Breast epithelium (tissue), 4 donors: ENCODE measurements at regions not wholly inside any gene's neighbourhood (a gene's known extent, or its start where the extent isn't known, plus 50 kb on each side); places are given as distances from the start of the nearest gene placed in this dataset.

Experiments used
- DNase-seq, 2 donors: peaks; one replicate each; pipeline ENCODE4 v3.0.0-alpha.2; 2019; ENCODE audit warnings: low spot score in 2 of 2
- H3K27ac ChIP-seq, 2 donors: fragments of 200-600 bp; sonication (generic) in 1 of 2; one replicate each; pipeline ENCODE4 v1.5.1; 2016 to 2019; ENCODE audit warnings: mild to moderate bottlenecking in 1 of 2
- H3K27me3 ChIP-seq, 2 donors: fragments of 200-600 bp; sonication (generic) in 1 of 2; one replicate each; pipeline versions ENCODE4 v1.5.1 to v1.6.0; 2017 to 2019; ENCODE audit warnings: control low read depth in 1 of 2, mild to moderate bottlenecking in 1 of 2
- H3K36me3 ChIP-seq: fragments of 200-600 bp; one replicate; pipeline ENCODE4 v1.5.1; 2019
- H3K4me1 ChIP-seq, 2 donors: fragments of 200-600 bp; sonication (generic); one replicate each; pipeline ENCODE4 v1.5.1; 2016 to 2019; ENCODE audit warnings: control low read depth in 1 of 2
- H3K4me3 ChIP-seq, 3 donors: fragments of 200-600 bp; sonication (generic); 1 replicate in 2 of 3; 2 replicates in 1 of 3; pipeline ENCODE4 v1.5.1; 2016 to 2019; ENCODE audit warnings: mild to moderate bottlenecking in 3 of 3, moderate library complexity in 2 of 3
- H3K9me3 ChIP-seq, 2 donors: fragments of 200-600 bp; sonication (generic) in 1 of 2; one replicate each; pipeline ENCODE4 v1.5.1; 2016 to 2019; ENCODE audit warnings: control low read depth in 1 of 2
- CTCF ChIP-seq, 3 donors: fragments of 450-650 bp; IDR thresholded peaks; one replicate each; pipeline ENCODE4 v1.5.1; 2016 to 2017; ENCODE audit warnings: antibody characterized with exemption in 3 of 3, mild to moderate bottlenecking in 3 of 3, moderate library complexity in 3 of 3
- POLR2A ChIP-seq: fragments of 450-650 bp; IDR thresholded peaks from one replicate; pipeline ENCODE4 v1.6.1; 2016; ENCODE audit warnings: antibody characterized with exemption, mild to moderate bottlenecking, moderate library complexity
- POLR2AphosphoS5 ChIP-seq, 3 donors: sonication (generic); formaldehyde crosslinking; IDR thresholded peaks; one replicate each; pipeline ENCODE4 v1.6.1; 2017; ENCODE audit warnings: antibody characterized with exemption in 3 of 3
- intact Hi-C: fragments of 100-400 bp; cut with DNase I; formaldehyde crosslinking; loops from one replicate; pipeline ENCODE4 v1.15.1; 2023; ENCODE audit warnings: low total_unique reads

- Histone ChIP-seq H3K36me3 (no peaks in the 10 kb centered on the region), H3K9me3 (peaks cover 11 to 19% of the 10 kb centered on the region in 2 donors), H3K4me1 (no peaks in the 10 kb centered on the region), H3K27ac (no peak overlapping the region), H3K4me3 (no peak overlapping the region), H3K27me3 (no peaks in the 10 kb centered on the region)
- intact Hi-C loops = loop anchor here (5.0 kb wide), 1 partner anchor 1095 kb away; no protein-coding TSS in a partner anchor
- DNase-seq = no peak
- TF ChIP-seq POLR2A (no peak), CTCF (IDR thresholded peaks at IDR 0.05) (no peak), POLR2AphosphoS5 (IDR thresholded peaks at IDR 0.05) (no peak)
Measured at GRCh38 chr4:3667258-3667657, 98.9 kb upstream of the ADRA2C start.

DNA sequence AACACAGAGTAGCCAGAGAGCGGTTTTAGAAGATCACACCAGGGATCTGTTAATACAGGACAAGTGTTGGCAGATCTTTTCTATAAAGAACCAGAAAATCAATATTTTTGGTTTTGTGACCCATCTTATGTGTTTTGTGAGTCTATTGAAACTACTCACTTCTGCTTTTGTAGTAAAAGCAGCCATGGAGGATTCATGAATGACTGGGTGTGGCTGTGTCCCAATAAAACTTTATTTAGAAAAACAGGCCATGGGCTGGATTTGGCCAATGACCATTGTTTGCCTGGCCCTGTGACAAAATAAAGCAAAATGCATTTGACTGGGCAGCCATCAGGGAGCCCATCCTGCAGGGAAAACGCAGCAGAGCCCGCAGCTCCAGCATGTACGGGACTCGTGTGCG, 99.9 kb upstream of the ADRA2C start:
- DNase-seq = no peak
- intact Hi-C loops = loop anchor here (5.0 kb wide), 1 partner anchor 1096 kb away; no protein-coding TSS in a partner anchor
- Histone ChIP-seq H3K27me3 (no peaks in the 10 kb centered on the region), H3K36me3 (no peaks in the 10 kb centered on the region), H3K4me1 (no peaks in the 10 kb centered on the region), H3K27ac (no peak overlapping the region), H3K9me3 (peaks cover 11 to 19% of the 10 kb centered on the region in 2 donors), H3K4me3 (no peak overlapping the region)
- TF ChIP-seq CTCF (IDR thresholded peaks at IDR 0.05) = no peak
- TF ChIP-seq POLR2A = no peak
- no peak for TF ChIP-seq POLR2AphosphoS5 (IDR thresholded peaks at IDR 0.05)

GRCh38 chr4:3665360-3665891, 100.8 kb upstream of the ADRA2C start:
- no peak for DNase-seq
- TF ChIP-seq POLR2A = no peak
- no peak for TF ChIP-seq POLR2AphosphoS5 (IDR thresholded peaks at IDR 0.05)
- TF ChIP-seq CTCF (IDR thresholded peaks at IDR 0.05) = no peak
- intact Hi-C loops = loop anchor here (5.0 kb wide), 1 partner anchor 1097 kb away; no protein-coding TSS in a partner anchor
- H3K4me1 ChIP-seq = no peaks in the 10 kb centered on the region
- peaks cover 0 to 1% of the 10 kb centered on the region in 2 donors for H3K27me3 ChIP-seq
- H3K9me3 ChIP-seq = peaks cover 11 to 19% of the 10 kb centered on the region in 2 donors
- H3K27ac ChIP-seq = no peak overlapping the region
- H3K36me3 ChIP-seq = no peaks in the 10 kb centered on the region
- H3K4me3 ChIP-seq = no peak overlapping the region

GRCh38 chr4:3663791-3664190, 102.4 kb upstream of the ADRA2C start:
- Histone ChIP-seq H3K9me3 (peaks cover 11 to 15% of the 10 kb centered on the region in 2 donors), H3K36me3 (no peaks in the 10 kb centered on the region), H3K27ac (no peak overlapping the region), H3K4me3 (no peak overlapping the region), H3K27me3 (peaks cover 0 to 17% of the 10 kb centered on the region in 2 donors), H3K4me1 (no peaks in the 10 kb centered on the region)
- DNase-seq = no peak
- intact Hi-C loops = no loop called here
- TF ChIP-seq POLR2A (no peak), POLR2AphosphoS5 (IDR thresholded peaks at IDR 0.05) (no peak), CTCF (IDR thresholded peaks at IDR 0.05) (no peak)

GRCh38 chr4:3662516-3662915, 103.7 kb upstream of the ADRA2C start:
- peaks cover 0 to 30% of the 10 kb centered on the region in 2 donors for H3K27me3 ChIP-seq
- TF ChIP-seq POLR2A = no peak
- no peak for TF ChIP-seq POLR2AphosphoS5 (IDR thresholded peaks at IDR 0.05)
- no peak for TF ChIP-seq CTCF (IDR thresholded peaks at IDR 0.05)
- no peak for DNase-seq
- peaks cover 9 to 11% of the 10 kb centered on the region in 2 donors for H3K9me3 ChIP-seq
- H3K27ac ChIP-seq = no peak overlapping the region
- H3K36me3 ChIP-seq = no peaks in the 10 kb centered on the region
- intact Hi-C loops = no loop called here
- H3K4me3 ChIP-seq = no peak overlapping the region
- H3K4me1 ChIP-seq = no peaks in the 10 kb centered on the region
